ENCODE measurements at regions not wholly inside any gene's neighbourhood (a gene's known extent, or its start where the extent isn't known, plus 50 kb on each side); places are given as distances from the start of the nearest gene placed in this dataset.

DNA sequence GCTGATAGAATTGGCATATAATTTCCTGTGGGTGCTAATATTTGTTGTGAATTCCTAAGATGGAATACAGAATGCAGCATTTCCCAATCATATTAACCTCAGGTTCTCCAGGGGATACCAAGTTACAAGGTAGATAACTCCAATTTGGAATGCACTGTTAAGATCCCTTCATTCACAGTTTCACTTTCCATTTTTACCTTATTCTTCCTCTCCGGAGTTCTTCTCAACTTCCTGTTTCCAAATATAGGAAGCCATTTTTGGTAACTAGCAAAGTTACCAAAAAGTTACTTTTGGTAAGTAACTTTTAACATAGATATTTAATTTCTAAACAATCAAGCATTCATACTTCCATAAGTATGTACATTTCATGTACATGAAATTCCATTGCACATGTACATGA is 63.5 kb upstream of the PHACTR2 start:
- TF ChIP-seq, protein P1, sequence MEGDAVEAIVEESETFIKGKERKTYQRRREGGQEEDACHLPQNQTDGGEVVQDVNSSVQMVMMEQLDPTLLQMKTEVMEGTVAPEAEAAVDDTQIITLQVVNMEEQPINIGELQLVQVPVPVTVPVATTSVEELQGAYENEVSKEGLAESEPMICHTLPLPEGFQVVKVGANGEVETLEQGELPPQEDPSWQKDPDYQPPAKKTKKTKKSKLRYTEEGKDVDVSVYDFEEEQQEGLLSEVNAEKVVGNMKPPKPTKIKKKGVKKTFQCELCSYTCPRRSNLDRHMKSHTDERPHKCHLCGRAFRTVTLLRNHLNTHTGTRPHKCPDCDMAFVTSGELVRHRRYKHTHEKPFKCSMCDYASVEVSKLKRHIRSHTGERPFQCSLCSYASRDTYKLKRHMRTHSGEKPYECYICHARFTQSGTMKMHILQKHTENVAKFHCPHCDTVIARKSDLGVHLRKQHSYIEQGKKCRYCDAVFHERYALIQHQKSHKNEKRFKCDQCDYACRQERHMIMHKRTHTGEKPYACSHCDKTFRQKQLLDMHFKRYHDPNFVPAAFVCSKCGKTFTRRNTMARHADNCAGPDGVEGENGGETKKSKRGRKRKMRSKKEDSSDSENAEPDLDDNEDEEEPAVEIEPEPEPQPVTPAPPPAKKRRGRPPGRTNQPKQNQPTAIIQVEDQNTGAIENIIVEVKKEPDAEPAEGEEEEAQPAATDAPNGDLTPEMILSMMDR (IDR thresholded peaks at IDR 0.05; ENCODE audit: control insufficient read depth, insufficient read depth, low read depth, low read length, missing control alignments) = no peak
- H3K4me3 ChIP-seq (ENCODE audit: control insufficient read depth, low read depth, low read length) = no peak overlapping the region
- DNase-seq (ENCODE audit: low read depth) = no peak

DNA sequence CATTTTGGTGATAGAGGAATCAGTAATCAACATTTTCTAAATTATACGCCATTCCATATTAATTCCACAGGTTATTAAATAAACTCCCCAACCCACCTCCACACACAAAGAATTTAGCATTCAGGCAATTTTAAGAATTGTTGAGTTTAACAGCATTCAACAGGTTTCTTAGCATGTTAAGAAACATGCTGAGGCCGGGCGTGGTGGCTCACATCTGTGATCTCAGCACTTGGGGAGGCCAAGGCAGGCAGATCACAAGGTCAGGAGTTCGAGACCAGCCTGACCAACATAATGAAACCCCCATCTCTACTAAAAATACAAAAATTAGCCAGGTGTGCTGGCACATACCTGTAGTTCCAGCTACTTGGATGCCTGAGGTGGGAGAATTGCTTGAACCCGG is 64.0 kb upstream of the PHACTR2 start:
- no peak for DNase-seq (ENCODE audit: low read depth)
- TF ChIP-seq, protein P1 (IDR thresholded peaks at IDR 0.05; ENCODE audit: control insufficient read depth, insufficient read depth, low read depth, low read length, missing control alignments) = no peak
- H3K4me3 ChIP-seq (ENCODE audit: control insufficient read depth, low read depth, low read length) = no peak overlapping the region

DNA sequence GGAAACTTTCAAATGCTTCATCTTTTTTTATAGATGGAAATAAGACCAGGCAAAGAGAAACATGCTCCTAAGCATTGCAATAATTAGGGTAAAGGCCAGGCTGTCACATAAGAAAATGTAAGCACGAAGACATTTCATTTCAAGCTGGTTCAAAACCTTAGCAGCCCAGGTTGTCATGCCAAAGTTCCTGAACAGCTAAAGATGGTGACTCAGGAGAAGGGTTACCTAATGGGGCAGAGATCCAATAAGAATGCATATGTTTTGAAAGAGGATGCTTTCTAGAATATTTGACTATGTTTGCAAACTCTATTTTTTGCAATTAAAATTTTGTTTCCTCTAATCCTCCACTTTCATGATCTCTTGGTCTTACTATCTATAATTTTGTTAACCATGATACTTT is 65.6 kb upstream of the PHACTR2 start:
- TF ChIP-seq, protein P1 (IDR thresholded peaks at IDR 0.05; ENCODE audit: control insufficient read depth, insufficient read depth, low read depth, low read length, missing control alignments) = no peak
- no peak overlapping the region for H3K4me3 ChIP-seq (ENCODE audit: control insufficient read depth, low read depth, low read length)

DNA sequence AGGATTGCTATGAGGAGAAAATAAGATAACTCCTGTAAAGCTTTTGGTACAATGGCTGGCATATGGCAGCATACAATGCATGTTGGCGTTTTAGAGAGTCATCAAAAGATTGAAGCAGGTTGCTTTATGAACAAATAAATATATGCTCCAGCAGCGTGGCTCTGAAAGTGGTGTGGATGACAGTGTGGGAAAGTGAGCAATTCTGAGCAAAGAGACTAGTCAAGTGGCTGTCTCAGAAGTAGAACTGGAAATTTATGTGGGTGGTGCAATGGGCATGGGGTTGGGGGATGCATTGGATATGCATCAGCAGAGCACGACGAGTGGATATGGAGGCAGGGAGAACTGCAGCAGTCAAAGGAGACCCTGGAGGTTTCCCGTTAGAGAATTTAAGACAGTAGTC is 66.2 kb upstream of the PHACTR2 start:
- H3K4me3 ChIP-seq (ENCODE audit: control insufficient read depth, low read depth, low read length) = no peak overlapping the region
- no peak for DNase-seq (ENCODE audit: low read depth)
- TF ChIP-seq, protein P1 (IDR thresholded peaks at IDR 0.05; ENCODE audit: control insufficient read depth, insufficient read depth, low read depth, low read length, missing control alignments) = no peak

More for the DNA sequence above, 65.6 kb upstream of the PHACTR2 start:
- no peak for DNase-seq (ENCODE audit: low read depth)

DNA sequence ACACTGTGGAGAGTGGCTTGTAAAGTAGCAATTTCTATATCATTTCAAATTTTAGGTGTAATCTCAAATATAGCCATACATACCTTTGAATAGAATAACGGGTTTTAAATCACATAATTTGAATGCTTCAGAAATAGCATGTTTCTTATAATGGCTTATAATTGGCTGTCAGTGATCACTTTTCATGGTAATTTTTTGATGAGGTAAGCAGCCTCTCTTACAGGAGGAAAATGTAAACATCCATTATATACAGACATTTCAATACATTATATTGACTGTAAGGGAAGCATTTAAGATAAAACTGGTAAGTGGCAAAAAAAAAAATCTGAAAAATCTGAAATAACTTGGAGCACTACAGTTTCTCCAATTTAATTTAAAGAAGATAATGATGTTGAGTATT is 67.8 kb upstream of the PHACTR2 start:
- TF ChIP-seq, protein P1 (IDR thresholded peaks at IDR 0.05; ENCODE audit: control insufficient read depth, insufficient read depth, low read depth, low read length, missing control alignments) = no peak
- H3K4me3 ChIP-seq (ENCODE audit: control insufficient read depth, low read depth, low read length) = no peak overlapping the region
- no peak for DNase-seq (ENCODE audit: low read depth)

DNA sequence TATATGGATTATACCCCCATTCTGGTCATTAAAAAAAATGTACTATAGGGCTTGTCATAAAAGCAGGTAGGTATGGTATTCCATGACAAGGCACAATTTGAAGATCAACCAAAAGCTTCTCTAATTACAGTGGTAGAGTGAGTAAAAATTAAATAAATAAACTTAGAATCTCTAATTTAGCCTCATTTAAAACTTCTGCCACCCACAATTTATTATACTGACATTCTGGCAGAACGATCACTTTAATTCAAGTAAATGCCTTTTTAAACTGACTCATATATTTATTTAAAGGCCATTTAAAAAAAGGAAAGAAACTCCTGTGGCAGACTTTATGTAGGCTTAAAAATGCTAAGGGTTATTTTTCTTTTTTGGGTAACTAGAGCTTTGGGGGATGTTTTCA is 68.3 kb upstream of the PHACTR2 start:
- no peak for DNase-seq (ENCODE audit: low read depth)
- H3K4me3 ChIP-seq (ENCODE audit: control insufficient read depth, low read depth, low read length) = no peak overlapping the region
- TF ChIP-seq, protein P1 (IDR thresholded peaks at IDR 0.05; ENCODE audit: control insufficient read depth, insufficient read depth, low read depth, low read length, missing control alignments) = no peak

DNA sequence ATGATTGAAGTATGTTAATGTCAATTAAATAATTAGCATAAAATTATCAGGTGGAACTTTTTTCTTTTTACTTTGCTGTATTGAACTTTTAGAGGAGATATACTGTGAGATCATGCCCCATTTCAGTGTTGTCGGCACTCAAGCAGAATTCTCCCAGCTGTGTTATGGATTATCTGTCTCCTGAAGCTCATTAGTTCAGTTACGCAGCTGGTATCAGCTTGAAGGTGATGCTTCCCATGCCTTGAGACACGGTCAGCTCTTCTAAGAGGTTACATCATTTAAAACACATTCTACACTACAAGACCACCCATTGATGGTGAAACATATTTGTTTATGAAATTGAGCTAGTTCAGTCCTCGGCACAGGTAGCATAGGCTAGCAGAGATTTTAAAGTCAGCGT is 68.9 kb upstream of the PHACTR2 start:
- DNase-seq (ENCODE audit: low read depth) = no peak
- H3K4me3 ChIP-seq (ENCODE audit: control insufficient read depth, low read depth, low read length) = no peak overlapping the region
- TF ChIP-seq, protein P1 (IDR thresholded peaks at IDR 0.05; ENCODE audit: control insufficient read depth, insufficient read depth, low read depth, low read length, missing control alignments) = no peak
